GM12865 (cell line): ENCODE measurements at regions not wholly inside any gene's neighbourhood (a gene's known extent, or its start where the extent isn't known, plus 50 kb on each side); places are given as distances from the start of the nearest gene placed in this dataset.

Experiments used
- DNase-seq: peaks from one replicate; pipeline ENCODE4 v3.0.0; 2010; ENCODE audit warnings: low read depth
- H3K4me3 ChIP-seq: 2 replicates; pipeline ENCODE4 v1.5.1; 2011; ENCODE audit warnings: mild to moderate bottlenecking, low read depth, low read length, control low read depth
- CTCF ChIP-seq: IDR thresholded peaks from 2 replicates; pipeline ENCODE4 v1.5.1; 2011; ENCODE audit warnings: low read length, control low read depth, low read depth, inconsistent platforms; ENCODE audit not compliant: insufficient read depth; ENCODE audit errors: missing control alignments

GRCh38 chr2:187008111-187008510, 159.1 kb upstream of the ZSWIM2 start:
- no peak overlapping the region for H3K4me3 ChIP-seq
- no peak for TF ChIP-seq CTCF
- DNase-seq: no peak

- no peak for TF ChIP-seq CTCF
- no peak for DNase-seq
- H3K4me3 ChIP-seq: no peak overlapping the region
These were observed 154.6 kb upstream of the ZSWIM2 start for GRCh38 chr2:187003611-187004010.

GRCh38 chr2:187003038-187003554, 154.1 kb upstream of the ZSWIM2 start:
- TF ChIP-seq CTCF: no peak
- no peak overlapping the region for H3K4me3 ChIP-seq
- no peak for DNase-seq

GRCh38 chr2:187002242-187002641, 153.3 kb upstream of the ZSWIM2 start:
- no peak overlapping the region for H3K4me3 ChIP-seq
- no peak for DNase-seq
- no peak for TF ChIP-seq CTCF

GRCh38 chr2:187001248-187001647, 152.3 kb upstream of the ZSWIM2 start:
- no peak overlapping the region for H3K4me3 ChIP-seq
- TF ChIP-seq CTCF: no peak
- no peak for DNase-seq

- no peak for TF ChIP-seq CTCF
- no peak overlapping the region for H3K4me3 ChIP-seq
- no peak for DNase-seq
These were observed 146.1 kb upstream of the ZSWIM2 start for GRCh38 chr2:186995092-186995491.

- no peak for TF ChIP-seq CTCF
- H3K4me3 ChIP-seq: no peak overlapping the region
- no peak for DNase-seq
These were observed 143.6 kb upstream of the ZSWIM2 start for GRCh38 chr2:186992597-186992996.
